Umbilical cord (tissue), 1 donor: ENCODE measurements at regions not wholly inside any gene's neighbourhood (a gene's known extent, or its start where the extent isn't known, plus 50 kb on each side); places are given as distances from the start of the nearest gene placed in this dataset.
"Not testable (repeated sequence)": the region's sequence is repeated elsewhere in the genome, so short reads cannot be mapped to it uniquely, and the experiment has no call there.

ENCODE experiments used
- DNase-seq: peaks from one replicate; pipeline ENCODE4 v3.0.0-alpha.2; 2015; ENCODE audit warnings: low spot score

DNA sequence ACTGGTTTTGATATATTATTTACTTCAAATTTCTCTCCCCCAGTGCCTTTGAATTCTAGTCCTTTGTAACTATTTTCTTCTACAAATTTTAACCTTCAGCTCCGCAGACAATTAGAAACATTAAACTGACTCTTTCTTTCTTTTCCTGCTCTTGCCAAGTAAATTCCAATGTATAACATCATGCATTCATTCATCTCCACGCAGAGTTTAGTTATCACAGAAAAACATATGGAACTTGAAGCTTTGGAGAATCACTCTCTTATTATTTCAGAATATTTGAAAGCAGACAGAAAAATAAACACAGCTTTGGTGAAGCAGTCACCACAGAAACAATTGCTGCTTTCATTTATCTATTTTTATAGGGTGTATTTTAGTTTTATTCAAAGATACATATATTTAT lies 778.7 kb upstream of the CDH8 start:
- no peak for DNase-seq

DNA sequence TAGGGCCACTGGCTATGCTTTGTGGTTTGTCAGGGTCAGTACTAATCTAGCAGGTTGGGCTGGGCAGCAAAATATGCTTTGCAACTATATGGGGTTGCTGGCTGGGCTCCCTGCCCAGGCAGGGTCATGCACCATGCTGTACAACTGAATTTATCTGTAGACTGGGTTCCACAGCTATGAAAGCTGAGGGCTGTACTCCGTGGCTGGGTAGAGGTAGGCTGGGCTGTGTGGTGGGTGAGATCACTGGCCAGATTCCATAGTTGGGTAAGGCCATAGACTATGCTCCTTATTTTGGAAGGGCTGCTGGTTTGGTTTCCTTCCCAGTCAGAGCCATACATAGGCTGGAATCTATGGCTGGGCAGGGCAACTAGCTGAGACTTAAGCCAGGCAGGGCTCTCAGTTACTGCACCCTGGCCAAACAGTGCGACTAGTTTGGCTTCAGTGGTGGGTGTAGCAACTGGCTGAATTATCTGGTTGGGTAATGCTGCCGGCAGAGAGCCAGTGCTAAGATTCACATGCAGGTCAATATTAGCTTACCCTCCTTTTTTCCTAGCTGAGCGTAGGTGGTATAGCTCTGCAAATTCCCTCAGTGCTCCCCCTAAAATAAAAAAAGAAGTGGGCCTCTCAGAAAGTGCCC lies 769.1 kb upstream of the CDH8 start:
- DNase-seq: no peak

DNA sequence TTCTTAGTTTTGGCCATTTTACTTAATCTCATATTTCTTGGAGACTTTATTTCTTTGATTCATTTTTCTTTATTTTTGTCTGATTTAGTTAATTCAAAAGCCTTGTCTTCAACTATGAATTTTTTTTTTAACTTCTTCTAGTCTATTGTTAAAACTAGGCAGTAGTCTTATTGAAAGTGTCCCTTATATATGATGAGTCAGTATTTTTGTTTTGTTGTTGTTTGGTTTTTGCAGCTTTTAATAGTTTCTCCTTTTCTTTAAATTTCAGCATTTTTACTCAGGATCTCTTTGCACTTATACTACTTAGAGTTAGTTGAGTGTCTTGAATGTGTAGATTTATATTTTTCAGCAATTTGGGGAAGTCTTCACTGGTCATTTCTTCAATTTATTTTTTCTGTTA lies 758.5 kb upstream of the CDH8 start:
- DNase-seq: no peak

DNA sequence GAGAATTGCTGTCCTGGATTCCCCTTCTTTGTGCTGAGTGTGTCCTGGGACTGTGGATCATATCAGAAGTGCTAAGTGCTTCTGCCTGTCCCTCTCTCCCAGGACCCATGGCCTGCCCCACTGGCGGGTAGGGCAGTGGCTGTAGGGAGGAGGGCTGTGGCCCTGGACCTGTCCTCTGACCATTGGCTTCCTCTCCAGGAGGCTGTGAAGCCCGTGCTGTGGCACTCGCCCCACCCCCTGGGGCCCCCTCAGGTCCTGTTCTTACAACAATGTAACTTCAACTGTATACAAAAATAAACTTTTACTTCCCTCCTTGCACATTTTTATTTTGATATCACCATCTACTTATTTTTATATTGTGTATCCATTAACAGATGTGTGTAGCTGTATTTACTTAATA lies 743.8 kb upstream of the CDH8 start:
- DNase-seq: not testable (repeated sequence)

DNA sequence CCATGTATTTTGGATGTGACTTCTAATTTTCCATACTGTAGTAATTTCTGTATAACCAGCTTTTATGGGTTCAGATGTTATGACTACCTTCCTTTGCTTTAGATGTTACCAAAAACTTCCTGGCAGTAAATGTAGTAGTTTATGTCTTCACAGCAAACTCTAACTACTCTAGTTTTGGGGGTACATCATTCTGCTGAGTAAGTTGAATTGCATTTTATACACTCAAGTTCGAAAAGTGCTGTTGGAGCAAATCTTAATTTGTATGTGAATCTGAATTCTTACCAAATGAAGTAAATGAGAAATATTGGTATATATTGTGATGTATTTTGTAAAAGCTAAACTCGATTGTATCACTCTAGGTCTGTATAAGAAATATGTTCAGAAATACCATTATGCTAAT lies 728.3 kb upstream of the CDH8 start:
- no peak for DNase-seq

DNA sequence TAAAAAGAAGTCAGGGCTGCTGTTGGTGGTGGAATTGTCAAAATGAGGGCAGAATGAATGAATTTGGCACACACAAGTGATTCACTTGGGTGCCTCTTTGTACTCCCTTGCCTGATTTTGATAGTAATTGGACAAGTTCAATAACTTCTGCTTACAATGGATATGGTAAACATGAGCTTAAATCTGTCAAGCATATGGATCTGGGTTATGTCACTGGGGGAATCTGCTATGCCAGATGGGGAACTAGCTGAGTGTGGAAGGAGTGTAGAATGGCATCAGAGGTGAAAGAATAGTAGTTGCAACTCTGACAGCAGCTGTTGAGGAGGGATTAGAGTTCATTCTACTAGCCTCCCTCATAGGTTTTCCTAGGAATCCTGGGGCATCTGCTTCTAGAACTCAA lies 724.2 kb upstream of the CDH8 start:
- no peak for DNase-seq

DNA sequence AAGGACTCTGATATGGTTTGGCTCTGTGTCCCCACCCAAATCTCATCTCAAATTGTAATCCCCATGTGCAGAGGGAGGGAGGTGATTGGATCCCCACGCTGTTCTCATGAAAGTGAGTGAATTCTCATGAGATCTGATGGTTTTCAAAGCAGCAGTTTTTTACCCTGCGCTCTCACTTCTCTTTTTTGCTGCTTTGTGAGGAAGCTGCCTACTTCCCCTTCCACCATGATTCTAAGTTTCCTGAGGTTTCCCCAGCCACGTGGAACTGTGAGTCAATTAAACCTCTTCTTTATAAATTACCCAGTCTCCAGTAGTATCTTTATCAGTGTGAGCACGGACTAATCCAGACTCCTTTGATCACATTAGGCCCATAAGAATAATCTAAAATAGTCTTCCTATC lies 719.7 kb upstream of the CDH8 start:
- DNase-seq: no peak

DNA sequence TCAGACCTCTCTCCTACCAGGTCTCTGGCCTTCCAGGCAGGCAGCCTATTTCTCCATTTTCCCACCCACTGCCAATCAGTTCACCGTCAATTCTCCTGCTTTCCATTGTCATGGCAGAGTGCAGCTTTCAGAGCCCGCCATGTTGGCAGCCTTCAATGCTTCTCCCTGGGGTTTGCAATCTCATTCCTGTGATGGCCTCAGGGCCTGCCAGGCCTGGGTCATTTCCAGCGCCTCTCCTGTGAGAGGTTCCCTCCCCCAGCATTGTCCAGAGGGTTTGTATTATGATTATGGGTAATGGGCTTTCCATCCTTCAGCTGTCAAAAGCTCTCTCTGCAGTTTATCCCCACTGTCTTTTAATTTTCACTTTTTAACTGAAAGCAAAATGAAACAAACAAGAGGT lies 716.6 kb upstream of the CDH8 start:
- DNase-seq: no peak

DNA sequence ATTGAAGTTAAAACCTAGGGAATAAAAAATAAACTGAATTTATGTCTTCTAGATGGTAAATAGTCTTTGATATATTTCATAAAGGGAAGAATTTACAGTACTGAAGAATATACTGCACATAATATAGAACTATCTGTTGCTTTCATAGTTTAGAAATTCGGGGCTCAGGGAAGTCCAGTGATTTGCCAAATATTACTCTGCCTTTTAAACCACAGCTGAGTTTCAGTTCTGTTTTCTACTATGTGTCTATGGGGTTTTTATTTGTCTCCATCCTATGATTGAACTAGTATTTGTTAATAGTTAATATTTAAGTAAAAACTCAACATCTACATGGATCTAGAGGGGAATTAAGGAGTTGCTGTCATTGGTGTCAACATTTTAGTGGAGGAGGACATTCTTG lies 715.0 kb upstream of the CDH8 start:
- no peak for DNase-seq

DNA sequence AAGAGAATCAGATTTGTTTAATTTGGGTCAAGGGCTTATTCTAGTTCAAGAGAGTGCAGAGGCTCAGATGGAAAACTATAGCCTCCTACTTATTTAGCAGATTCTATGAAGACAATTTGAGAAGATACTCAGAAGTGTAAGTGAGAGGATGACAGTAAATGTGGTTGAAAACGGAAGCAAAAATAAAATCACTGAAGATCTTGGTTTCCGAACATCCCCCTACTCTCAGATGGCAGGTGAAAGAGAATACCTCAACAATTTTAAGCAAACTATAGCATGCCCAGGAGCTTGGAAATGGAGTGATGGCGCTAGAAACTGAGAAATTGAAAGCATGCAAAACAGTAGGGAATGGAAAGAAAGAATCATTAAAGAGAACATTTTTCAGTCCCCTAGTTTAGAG lies 705.5 kb upstream of the CDH8 start:
- no peak for DNase-seq

DNA sequence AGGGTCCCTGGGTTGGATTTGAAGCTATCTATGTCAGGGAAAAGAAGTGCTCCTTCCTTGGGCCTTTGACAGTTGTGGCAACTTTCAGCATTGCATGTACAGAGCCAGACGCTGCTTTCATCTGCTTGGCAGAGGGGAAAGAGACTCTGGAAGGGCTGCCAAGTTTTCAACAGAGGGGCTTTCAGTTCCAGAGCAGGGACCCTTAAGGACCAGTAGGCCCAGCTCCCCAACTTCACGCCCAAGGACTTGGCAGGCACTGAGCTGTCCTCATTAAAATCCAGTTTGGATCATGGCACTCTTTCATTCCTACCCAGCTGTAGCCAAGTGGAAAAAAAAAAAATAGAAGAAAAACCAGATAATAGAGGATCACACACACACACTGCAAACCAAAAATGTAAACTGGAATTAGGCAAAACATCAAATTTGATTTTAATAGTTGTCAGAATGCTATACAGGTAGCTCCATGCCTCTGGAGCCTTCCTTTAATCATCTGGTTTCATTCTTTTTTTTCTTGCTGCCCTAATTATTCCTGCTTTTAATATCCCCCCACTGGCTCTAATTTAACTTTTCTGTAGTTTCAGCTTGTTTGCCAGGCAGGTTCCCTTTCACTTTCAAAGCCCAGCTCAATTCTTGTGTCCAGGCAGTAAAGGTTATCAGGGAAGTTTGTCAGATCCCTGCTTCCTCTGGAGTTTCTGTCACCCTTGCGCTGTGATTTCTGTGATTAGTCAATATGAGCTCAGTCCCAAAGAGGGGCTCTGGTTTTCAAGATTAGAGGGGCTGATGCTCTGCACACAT lies 702.6 kb upstream of the CDH8 start:
- no peak for DNase-seq

DNA sequence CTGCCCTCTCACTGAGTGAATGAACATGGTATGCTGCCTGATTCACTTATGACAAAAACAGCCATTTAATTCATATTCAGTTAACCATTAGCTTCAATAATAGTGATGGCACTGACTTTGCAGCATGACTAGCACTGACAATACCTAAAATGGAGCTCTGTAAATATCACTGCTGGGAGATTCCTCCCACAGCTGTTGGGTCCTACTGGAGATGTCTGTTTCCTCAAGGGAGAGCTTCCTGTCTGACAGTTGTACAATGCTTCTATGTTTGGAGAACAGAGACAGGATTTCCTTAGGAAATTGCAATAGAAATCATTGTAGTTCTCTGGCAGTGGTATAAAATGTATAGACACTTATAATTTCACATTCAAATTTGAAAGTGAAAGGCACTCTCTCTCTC lies 695.9 kb upstream of the CDH8 start:
- no peak for DNase-seq

DNA sequence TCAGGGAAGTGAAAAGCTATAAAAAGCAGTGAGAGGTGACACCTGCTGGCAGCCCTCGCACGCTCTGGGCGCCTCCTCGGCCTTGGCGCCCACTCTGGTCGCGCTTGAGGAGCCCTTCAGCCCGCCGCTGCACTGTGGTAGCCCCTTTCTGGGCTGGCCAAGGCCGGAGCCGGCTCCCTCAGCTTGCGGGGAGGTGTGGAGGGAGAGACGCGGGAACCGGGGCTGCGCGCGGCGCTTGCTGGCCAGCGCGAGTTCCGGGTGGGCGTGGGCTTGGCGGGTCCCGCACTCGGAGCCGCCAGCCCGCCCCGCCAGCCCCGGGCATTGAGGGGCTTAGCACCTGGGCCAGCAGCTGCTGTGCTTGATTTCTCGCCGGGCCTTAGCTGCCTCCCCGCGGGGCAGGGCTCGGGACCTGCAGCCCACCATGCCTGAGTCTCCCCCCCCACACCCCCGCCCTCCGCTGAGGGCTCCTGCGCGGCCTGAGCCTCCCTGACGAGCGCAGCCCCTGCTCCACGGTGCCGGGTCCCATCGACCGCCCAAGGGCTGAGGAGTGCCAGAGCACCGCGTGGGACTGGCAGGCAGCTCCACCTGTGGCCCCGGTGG lies 688.5 kb upstream of the CDH8 start:
- DNase-seq: not testable (repeated sequence)

DNA sequence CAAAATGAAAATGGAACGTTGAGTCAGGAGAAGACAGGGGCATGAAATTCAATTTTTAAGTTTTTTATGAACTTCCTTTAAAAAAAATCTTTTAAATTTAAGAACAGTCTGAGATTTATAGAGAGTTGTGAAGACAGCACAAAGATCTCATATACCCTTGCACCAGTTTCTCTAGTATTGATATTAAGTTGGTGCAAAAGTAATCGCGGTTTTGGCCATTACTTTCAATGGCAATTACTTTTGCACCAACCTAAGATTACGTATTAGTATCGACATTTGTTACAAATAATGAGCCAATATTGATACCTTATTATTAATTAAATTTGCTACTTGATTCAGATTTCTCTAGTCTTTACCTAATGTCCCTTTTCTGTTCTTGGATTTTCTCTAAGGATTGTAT lies 684.4 kb upstream of the CDH8 start:
- DNase-seq: no peak

DNA sequence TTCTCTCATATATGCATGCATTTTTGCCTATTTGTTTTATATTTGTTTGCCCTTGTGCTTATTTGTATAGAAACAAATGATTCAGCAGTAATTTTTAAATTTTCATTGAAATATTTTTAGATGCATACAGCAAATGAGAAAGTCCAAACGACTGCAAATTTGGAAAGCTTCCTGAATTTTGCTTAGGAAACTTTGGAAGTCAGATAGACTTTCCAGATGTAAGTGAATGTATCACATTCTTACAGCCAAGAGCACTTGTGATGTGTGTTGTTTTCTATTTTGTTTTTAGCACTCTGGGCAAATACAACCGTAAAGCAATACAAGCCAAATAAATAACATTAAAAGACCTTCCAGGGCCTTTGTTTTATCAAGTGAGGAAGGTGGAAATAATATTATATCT lies 680.8 kb upstream of the CDH8 start:
- no peak for DNase-seq

DNA sequence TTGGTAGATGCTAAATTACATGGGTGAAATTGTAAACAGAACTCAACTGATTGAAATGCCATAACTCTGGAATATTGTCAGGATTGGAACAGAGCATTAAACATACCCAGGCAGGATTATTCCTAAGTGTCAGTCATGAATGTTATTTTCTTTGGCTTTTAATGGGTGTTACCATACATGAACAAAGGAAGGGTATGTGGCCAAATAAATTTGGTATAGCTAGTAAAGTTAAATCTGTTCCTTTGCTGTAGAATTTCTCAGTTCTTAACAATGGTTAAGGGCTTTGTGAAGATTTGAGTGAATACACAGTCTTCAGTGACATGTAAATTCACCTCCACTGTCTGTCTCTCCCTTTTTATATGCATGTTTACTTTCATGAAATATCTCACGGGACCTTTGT lies 679.5 kb upstream of the CDH8 start:
- no peak for DNase-seq

DNA sequence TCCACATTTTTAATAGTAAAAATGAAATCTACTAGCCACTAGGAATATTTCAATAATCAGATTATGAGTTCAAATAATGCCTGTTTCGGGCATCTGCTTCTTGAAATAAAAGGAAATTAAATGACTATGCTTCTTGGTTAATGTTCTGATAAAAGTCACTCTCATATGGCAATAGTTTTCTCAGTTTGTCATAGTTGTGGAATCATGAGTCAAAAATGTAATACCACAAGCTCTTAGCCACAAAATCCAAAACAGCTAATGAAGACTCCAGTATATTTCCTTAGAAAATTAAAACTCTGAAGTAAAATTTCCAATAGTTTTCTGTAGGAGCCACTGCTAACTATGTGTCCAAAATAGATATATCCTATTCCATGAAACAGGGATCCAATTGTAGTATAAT lies 676.3 kb upstream of the CDH8 start:
- DNase-seq: no peak

DNA sequence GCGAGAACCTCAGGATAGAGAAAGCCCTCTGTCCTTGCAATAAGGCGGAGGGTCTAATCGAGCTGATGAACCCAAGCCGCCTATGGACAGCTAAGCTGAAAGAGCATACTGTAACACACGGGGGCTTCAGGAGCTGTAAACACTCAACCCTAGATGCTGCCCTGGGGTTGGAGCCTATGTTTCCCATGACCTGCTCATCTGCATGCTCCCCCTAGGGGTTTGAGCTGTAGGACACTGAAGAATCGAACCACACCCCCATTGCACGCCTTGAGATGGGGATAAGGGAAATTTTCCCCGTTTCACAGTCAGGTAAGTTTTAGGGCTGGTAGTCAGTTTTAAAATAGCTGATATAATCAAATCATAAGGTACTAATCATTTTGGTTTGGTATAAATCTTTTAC lies 675.6 kb upstream of the CDH8 start:
- DNase-seq: no peak

DNA sequence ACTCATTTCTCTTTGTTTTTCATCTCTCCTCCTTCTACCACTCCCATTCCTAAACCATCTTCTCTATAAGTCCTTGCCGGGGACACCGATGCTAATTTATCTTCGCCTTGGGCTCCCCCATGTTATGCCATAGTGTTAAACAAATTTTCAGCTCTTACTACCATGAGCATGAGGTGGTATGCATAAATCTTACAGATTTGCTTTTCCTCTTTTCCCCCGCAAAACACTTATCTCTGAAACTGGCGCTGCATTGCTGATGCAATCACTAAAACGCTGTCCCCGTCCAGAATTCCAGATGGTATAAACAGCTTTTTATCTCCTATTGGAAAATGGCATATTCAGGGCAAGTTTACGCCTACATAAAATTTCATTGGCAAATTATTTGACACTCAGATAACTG lies 673.6 kb upstream of the CDH8 start:
- DNase-seq: no peak

DNA sequence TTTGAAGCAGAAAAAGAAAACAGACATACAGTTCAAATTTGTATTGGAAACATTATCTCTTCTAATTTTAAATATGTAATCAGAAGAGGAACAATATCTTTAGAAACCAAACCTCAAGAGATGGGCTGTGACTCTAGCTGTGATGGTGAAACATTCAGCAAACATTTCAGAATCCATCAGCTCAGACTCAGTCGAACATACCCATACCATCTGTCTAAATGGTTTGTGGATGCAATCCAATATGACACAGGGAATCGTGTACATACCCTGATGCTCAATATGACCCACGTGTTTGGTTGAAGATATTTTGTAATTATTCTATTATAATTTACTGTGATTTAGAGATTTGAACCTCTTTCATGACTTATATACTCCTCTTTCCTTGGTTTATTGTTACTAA lies 665.2 kb upstream of the CDH8 start:
- no peak for DNase-seq

DNA sequence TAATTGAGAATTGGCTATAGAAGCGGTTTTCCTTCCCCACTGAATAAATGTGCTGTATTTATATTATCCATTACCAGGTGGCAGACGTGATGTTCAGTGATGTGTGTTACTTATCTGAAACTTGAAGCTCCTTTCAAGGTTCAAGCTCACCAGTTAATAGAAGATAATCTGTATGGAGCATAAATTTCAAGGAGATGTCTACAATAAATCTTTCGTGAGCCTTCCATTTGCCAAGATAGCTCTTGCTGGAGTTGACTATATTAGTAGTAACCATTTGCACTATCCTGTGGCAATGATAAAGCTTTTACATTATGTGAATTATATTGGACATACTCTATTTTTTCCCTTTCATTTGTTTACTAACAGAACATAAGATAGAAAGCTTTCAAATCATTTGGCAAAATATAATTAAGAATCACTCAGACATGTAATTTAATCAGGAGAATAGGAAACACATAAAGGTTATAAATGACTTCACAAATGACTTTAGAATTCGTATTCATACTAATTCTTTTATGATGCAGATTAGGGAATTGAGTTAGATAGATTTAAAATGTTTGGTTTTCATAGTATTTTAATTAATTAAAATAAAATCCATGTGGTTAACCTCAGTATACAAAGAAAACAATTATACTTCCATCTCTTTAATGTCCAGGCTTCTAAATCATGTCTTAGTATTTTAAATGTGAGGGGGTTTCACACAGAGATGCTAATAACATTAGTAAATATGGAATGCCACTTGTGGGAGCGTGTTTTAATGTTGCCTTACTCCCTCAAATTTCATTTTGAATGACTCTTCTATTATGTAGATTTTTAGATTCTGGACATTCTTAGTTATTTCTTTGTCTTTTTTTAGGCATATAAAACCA lies 664.4 kb upstream of the CDH8 start:
- no peak for DNase-seq

DNA sequence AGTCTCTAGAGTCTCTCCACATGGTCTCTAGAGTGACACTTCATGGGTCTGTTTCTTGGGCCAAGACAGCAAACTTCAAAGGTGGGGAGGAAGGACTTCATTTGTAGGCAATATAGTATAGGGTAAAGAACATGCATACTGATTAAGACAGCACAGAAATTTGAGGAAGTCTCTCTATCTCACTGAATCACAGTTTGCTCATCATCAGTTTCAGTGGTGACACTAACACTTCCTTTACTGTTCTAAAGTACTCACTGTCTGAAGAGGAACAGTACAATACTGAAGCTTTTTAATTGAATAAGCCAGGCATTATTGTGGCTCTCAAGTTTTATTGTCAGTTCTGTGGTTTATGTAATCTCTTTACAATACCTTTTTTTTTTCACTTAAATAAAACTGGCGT lies 656.4 kb upstream of the CDH8 start:
- DNase-seq: no peak
